GM19455 (cell line): ENCODE measurements at regions not wholly inside any gene's neighbourhood (a gene's known extent, or its start where the extent isn't known, plus 50 kb on each side); places are given as distances from the start of the nearest gene placed in this dataset.

Experiments used
- ATAC-seq: cut with Tn5 transposase; IDR thresholded peaks from one replicate; pipeline ENCODE4 v1.9.1; 2021; ENCODE audit not compliant: unreplicated experiment

GRCh38 chr11:128367573-128367972 is 219.8 kb downstream of the ETS1 start:
- peak; percentile 93 for ATAC-seq

GRCh38 chr11:128365044-128365443 is 222.3 kb downstream of the ETS1 start:
- ATAC-seq: no peak

DNA sequence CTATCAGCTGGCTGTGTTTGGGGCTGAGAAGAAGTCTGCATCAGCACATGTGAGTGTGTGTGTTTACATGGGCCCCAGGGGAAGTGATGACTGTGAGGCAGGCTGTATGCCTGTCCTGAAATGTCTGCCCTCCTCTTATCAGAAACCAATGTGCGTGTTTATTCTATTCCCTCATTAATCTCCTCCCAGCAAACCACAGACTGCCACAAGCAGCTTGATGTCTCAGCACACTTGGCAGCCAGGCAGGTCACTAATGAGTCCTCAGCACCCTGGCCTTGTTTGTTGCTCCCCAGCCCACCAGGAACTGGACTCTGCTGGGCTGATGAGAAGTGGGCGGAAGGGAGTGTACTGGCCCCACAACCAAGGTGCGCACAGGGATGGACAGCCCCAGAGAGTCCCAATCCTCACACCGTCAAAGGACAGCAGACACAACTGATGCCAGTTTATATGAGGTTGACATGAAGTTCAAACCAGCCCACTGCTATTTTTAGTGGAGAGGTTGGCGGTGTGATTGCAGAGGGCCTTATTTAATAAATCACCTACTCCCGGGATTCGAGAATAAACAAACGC is 225.8 kb downstream of the ETS1 start:
- no peak for ATAC-seq

DNA sequence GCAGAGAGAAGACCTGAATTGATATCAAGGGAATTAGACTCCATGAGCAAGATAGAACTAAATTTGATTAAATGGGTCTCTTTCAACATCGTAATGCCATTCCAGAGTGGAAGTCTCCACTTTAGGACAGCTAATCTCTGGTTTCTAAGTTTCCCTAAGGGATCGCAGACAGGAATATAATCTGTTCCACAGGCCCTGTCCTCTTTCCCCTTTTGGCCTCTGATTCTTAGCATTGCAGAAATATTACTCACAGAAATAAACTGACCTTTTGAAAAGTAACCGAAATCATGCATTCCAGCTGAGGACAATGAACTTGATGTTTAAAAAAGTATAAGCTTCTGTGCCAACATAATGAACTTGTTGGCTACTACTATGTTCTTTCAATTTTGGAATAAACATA is 227.8 kb downstream of the ETS1 start:
- ATAC-seq: no peak

DNA sequence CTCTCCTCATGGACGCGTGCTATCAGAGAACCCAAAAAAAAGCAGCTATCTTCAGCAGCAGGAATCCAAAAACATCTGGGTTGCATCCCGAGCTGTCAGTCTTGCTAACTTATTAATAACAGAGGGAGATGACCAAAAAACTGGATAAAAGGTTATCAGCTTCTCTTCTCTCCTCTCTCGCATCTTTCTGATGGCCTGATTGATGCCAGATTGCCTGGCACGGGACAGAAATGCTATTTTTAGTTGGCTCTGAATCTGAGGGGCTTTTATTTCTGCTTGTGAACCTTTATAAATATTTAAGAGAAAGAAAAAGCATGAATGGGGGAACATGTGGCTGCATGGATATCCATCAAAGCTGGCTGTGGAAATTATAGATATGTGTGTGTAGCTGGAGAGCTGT is 230.3 kb downstream of the ETS1 start:
- ATAC-seq: no peak

DNA sequence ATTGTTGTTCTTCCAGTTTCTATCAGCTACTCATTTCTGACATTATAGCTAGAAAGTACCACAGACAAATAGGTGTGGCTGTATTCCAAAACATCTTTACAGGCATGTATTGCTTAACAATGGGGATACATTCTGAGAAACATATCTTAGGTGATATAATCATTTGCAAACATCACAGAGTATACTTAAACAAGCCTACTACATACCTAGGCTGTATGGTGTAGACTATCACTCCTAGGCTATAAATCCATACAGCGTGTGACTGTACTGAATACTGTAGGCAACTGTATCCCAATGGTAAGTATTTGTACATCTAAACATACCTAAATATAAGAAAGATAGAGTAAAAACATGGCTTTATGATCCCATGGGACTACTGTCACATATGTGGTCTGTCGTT is 231.8 kb downstream of the ETS1 start:
- no peak for ATAC-seq

DNA sequence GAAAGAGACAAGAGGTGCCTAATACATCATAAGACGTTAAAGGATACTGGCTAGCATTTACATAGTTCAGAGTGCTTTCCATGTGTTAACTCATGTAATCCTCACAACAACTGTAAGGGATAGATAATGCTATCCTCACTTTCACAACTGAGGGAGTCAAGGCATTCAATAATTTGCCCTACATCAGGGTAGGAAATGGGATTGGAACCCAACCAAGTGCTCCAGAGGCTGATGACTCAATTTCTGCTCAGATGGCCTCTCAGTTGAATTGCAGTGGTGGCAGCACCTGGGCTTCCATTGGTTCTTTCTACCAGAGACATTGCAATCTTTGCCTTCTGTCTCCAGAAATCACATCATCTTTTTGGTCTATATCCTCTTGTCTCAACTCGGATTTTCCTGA is 232.9 kb downstream of the ETS1 start:
- ATAC-seq: no peak

DNA sequence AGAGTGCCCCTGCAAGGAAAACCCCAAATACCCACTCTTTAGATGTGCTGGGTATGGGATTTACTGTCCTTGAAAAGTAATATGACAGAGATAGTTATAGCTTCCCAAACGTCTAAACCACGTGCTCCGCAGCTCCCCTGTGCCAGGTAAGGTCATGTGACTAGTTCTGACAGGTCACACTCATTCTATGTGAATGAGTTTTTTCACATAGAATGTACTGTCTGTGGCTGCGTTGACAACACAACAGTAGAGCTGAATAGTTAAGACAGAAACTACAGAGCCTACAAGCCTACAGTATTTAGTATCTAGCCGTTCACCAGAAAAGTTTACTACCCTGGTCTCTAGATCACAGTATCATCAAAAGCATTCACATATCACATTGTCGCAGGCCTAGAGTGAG is 236.2 kb downstream of the ETS1 start:
- ATAC-seq: no peak

DNA sequence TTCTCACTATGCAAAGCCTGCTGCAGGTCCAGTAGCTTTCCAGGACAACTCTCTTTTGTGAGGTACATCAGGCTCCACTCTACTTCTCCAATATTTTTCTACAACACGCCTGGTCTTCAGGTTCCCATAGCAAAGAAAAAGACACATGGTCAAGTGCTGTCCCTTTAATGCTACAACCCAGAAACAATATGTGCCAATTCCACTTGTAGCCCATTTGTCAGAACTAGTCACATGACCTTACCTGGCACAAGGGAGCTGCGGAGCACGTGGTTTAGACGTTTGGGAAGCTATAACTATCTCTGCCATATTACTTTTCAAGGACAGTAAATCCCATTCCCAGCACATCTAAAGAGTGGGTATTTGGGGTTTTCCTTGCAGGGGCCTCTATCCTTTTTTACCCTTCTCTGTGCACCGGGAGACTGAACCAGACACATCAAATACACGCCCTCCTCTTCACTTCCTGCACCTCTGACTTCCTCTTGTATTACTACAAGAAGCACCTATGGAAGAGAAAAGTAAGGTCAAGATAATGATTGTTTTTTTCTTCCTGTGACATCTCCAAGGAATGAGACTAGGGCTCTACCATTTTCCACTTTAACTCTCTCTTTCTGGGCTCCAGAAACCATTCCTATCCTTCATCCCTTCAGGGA is 237.6 kb downstream of the ETS1 start:
- ATAC-seq: no peak

- no peak for ATAC-seq
Measured at GRCh38 chr11:128346804-128347203, 240.6 kb downstream of the ETS1 start.

DNA sequence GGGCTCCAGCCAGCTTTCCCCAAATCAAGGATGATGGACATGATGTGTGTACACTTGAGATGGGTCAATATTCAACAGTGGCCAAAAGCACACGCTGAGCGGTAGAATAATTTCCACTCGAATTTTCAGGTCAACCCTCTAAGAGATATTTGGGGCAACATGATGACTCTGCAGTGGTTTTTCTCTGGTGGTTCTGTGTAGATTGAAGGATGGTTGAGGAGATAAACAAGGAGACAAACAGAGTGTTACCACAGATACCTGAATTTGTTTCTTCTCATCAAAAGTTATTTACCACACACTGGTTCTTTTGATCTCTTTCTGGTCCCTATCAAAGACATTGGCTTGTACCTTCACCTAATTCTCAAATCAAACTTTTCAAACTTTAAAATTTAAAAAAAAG is 242.0 kb downstream of the ETS1 start:
- no peak for ATAC-seq

- ATAC-seq: no peak
Measured at GRCh38 chr11:128343870-128344269, 243.5 kb downstream of the ETS1 start.

- ATAC-seq: no peak
Measured at GRCh38 chr11:128343135-128343514, 244.2 kb downstream of the ETS1 start.

DNA sequence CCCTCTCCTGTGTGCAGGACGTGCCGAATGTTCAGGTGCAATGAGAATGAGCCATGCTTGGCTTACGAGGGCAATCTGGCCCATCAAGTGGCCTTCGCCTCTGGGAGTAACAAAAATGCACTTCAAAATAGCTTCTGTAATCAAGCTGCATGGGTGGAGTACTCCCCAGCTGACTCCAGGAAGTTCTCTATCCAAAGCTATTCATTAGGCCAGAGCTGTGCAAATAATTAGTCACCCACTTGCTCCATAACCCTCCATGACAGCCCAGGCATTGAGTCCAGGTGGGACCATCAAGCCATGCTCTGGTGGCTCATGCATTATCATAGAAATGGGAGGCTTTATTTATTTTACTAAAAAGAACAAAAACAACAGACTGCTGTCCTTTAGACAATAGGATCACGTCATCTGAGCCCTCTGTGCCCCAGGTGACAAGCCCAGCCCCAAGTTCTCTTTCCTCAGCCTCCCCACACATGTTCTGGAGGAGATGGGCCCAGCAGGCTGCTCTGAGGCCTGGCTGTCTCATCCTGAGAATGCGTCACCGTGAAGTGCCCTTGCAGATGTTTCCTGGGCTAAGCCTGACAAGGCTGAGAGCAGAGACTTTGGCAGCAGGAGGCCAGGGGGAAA is 244.7 kb downstream of the ETS1 start:
- no peak for ATAC-seq

- no peak for ATAC-seq
Measured at GRCh38 chr11:128341280-128342248, 245.8 kb downstream of the ETS1 start.

DNA sequence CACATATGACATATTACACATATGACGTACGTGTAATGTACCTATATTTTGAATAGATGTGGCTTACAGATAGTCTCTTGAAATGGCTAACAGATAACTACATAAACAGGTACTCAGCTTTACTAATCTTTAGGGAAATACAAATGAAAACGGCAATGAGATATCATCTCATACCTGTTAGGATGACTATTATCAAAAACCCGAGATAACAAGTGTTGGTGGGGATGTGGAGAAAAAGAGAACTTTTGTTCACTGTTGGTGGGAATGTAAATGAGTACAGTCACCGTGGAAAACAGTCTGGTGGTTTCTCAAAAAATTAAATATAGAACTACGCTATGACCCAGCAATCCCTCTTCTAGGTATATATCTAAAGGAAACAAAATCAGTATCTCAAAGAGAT is 247.6 kb downstream of the ETS1 start:
- no peak for ATAC-seq

- no peak for ATAC-seq
Measured at GRCh38 chr11:128338811-128339210, 248.5 kb downstream of the ETS1 start.

GRCh38 chr11:128336203-128336602 is 251.2 kb downstream of the ETS1 start:
- no peak for ATAC-seq

DNA sequence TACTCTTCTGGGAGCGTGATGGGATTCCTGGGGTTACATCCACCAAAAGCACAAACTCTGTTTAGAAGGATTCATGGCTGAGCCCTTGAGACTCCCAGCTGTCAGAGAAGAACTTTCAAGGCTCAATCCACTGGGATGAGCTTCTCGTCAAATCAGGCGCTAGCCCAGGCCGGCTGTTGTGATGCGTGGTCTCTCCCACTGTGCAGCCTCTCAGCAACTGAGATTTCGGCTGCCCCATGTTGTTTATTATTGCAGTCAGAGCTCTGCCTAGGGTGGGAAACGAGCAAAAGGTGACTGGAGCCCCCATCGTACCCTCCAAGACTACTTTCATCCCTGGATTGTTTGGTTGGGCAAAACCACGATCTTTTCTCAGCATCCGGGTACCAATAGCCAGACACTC is 251.6 kb downstream of the ETS1 start:
- no peak for ATAC-seq

- ATAC-seq: no peak
Measured at GRCh38 chr11:128334311-128335044, 252.9 kb downstream of the ETS1 start.

DNA sequence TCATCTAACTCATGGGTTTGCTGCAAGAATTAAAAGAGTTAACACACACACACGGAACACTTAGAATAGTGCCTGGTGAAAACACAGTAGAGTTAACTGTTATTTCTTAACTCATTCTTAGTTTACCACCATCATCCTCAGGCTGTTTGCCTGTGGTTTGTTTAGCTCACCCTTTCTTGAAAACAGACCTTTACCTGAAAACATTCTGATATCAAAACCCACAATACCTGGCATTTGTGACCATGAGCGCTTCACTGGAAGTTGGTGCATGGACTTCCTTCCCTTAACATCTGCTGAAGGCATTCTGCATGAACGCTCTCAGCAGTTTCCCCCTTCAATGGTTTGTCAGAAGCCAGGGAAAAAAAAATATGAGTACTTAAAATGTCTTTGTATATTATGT is 256.0 kb downstream of the ETS1 start:
- ATAC-seq: no peak
